Thoracic aorta (tissue), 2 donors: ENCODE measurements at regions not wholly inside any gene's neighbourhood (a gene's known extent, or its start where the extent isn't known, plus 50 kb on each side); places are given as distances from the start of the nearest gene placed in this dataset.
"Not testable (repeated sequence)": the region's sequence is repeated elsewhere in the genome, so short reads cannot be mapped to it uniquely, and the experiment has no call there.

Experiments
- ATAC-seq: fragments of 150-250 bp; one replicate; pipeline ENCODE4 v1.8.0; 2017; ENCODE audit warnings: low read depth; ENCODE audit not compliant: insufficient number of reproducible peaks, low FRiP score
- DNase-seq: peaks from one replicate; pipeline ENCODE4 v3.0.0-alpha.2; 2020; ENCODE audit warnings: low spot score
- H3K27ac ChIP-seq, 2 donors: fragments of 200-600 bp; sonication (generic); 1 replicate in 1 of 2; 2 replicates in 1 of 2; pipeline ENCODE4 v1.5.1; 2016; ENCODE audit warnings: mild to moderate bottlenecking in 2 of 2, moderate library complexity in 2 of 2
- H3K27me3 ChIP-seq: fragments of 200-600 bp; sonication (generic); replicated peaks from 2 replicates; pipeline ENCODE4 v1.6.0; 2016; ENCODE audit warnings: mild to moderate bottlenecking; ENCODE audit not compliant: insufficient read depth
- H3K36me3 ChIP-seq: fragments of 200-600 bp; sonication (generic); one replicate; pipeline ENCODE4 v1.5.1; 2016
- H3K4me1 ChIP-seq, 2 donors: fragments of 200-600 bp; sonication (generic); 1 replicate in 1 of 2; 2 replicates in 1 of 2; pipeline versions ENCODE4 v1.5.1 to v1.6.0; 2016; ENCODE audit warnings: low read depth in 2 of 2, mild to moderate bottlenecking in 1 of 2; ENCODE audit not compliant: control insufficient read depth in 1 of 2
- H3K4me3 ChIP-seq: fragments of 200-600 bp; sonication (generic); 2 replicates; pipeline ENCODE4 v1.5.1; 2016; ENCODE audit warnings: mild to moderate bottlenecking
- H3K9me3 ChIP-seq: fragments of 200-600 bp; sonication (generic); 2 replicates; pipeline ENCODE4 v1.5.1; 2016
- CTCF ChIP-seq: fragments of 200-600 bp; sonication (generic); IDR thresholded peaks from one replicate; pipeline ENCODE4 v1.5.1; 2019; ENCODE audit warnings: antibody characterized with exemption

- ATAC-seq (no peak), DNase-seq (no peak)
- no peak for TF ChIP-seq CTCF
- Histone ChIP-seq H3K27me3 (no peaks in the 10 kb centered on the region), H3K27ac (no peak overlapping the region), H3K9me3 (no peaks in the 10 kb centered on the region), H3K4me1 (no peaks in the 10 kb centered on the region), H3K4me3 (no peak overlapping the region), H3K36me3 (no peaks in the 10 kb centered on the region)
Observed at GRCh38 chr14:96718407-96718806, 78.8 kb upstream of the VRK1 start.

DNA sequence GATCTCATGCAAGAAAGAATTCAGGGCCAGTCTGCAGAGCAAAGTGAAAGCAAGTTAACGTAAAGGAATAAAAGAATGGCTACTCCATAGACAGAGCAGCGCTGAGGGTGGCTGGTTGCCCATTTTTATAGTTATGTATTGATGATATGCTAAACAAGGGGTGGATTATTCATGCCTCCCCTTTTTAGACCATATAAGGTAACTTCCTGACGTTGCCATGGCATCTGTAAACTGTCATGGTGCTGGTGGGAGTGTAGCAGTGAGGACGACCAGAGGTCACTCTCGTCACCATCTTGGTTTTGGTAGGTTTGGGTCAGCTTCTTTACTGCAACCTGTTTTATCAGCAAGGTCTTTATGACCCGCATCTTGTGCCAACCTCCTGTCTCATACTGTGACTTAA, 76.5 kb upstream of the VRK1 start:
- H3K4me3 ChIP-seq, H3K27ac ChIP-seq, ATAC-seq, H3K27me3 ChIP-seq, H3K4me1 ChIP-seq, H3K9me3 ChIP-seq, DNase-seq, H3K36me3 ChIP-seq: not testable (repeated sequence)

DNA sequence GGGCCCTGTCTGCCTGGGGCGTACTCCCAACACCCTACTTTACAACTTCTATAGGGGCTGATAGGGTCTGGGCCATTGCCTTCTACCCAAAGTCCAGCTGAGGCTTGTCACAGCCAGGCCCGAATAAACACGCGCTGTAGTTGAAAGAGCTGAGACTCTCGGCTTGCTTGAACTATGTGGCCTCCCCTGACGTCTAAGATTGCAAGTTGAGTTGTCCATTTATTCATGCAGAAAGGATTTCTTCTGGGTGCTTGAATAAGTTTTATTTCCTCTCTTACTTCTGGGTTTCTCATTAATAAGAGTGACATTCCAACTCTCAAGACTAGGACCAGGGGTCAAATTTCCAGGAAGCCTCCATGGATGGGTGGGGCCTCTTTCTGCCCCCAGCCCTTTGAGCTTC, 74.4 kb upstream of the VRK1 start:
- TF ChIP-seq CTCF, result no peak
- Histone ChIP-seq H3K27ac (no peak overlapping the region), H3K36me3 (no peaks in the 10 kb centered on the region), H3K4me1 (no peaks in the 10 kb centered on the region), H3K27me3 (no peaks in the 10 kb centered on the region), H3K9me3 (no peaks in the 10 kb centered on the region), H3K4me3 (no peak overlapping the region)
- no peak for ATAC-seq
- DNase-seq, result no peak

DNA sequence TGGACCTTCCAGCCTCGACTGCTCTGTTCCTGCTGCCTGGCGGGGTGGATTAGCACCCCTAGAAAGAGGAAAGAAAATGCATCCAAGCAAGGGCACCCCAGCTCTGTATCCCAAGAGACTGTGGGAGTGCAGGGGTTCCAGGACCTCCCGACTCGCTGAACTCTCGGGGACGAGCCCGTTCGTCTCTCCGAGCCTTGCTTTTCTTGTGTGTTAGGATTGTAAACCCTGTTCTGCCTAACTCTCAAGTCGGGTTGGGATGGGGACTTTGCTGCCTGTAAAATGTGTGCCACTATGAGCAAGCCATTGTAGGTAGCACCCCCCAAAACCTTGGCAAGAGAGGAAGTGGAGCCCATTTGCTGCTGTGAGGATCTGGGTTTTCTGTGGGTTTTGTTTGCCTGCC, 73.2 kb upstream of the VRK1 start:
- no peaks in the 10 kb centered on the region for H3K9me3 ChIP-seq
- H3K4me3 ChIP-seq, result no peak overlapping the region
- no peak overlapping the region for H3K27ac ChIP-seq
- H3K4me1 ChIP-seq, result no peaks in the 10 kb centered on the region
- no peak for DNase-seq
- no peaks in the 10 kb centered on the region for H3K27me3 ChIP-seq
- no peak for ATAC-seq
- H3K36me3 ChIP-seq, result no peaks in the 10 kb centered on the region
- no peak for TF ChIP-seq CTCF

DNA sequence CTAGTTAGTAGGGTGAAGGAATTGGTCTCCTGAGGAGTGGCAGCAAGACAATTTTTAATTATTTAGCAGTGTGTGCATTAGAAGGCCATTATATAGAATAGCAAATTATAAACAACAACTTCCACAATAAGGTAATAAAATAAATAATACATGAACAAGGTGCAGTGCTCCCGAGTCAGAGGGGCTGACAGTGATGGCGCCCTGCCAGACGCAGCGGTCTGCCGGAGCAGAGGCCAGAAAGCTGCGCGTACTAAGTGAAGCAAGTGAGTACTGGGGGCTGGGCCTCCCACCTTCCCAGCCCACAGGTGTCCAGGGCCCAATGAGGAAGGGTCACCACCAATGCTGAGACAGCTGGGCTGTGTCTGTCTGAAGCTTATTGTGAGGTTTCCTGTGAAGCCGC, 72.0 kb upstream of the VRK1 start:
- no peak for TF ChIP-seq CTCF
- H3K27me3 ChIP-seq, result no peaks in the 10 kb centered on the region
- H3K9me3 ChIP-seq, result no peaks in the 10 kb centered on the region
- no peak overlapping the region for H3K4me3 ChIP-seq
- H3K27ac ChIP-seq, result no peak overlapping the region
- H3K36me3 ChIP-seq, result no peaks in the 10 kb centered on the region
- no peak for ATAC-seq
- H3K4me1 ChIP-seq, result no peaks in the 10 kb centered on the region
- no peak for DNase-seq

DNA sequence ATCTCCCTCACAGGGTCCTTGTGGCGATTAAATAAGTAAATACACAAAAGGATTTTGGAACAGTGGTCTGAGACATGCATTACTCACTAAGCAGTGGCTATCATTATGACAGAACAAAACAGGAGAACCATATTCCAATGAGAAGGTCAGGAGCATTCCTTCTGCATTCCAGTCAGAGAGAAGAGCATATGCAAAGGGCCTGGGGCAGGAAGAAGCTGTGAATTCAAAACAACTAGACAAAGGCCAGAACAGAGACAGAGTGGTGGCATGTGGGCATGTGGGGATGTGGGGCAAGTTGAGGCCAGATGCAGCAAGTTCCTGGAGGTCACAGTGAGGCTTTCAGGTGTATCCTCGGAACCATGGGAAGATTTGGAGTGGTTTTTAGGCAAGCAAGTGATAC, 70.1 kb upstream of the VRK1 start:
- Histone ChIP-seq H3K4me1 (no peaks in the 10 kb centered on the region), H3K27me3 (no peaks in the 10 kb centered on the region), H3K27ac (no peak overlapping the region), H3K36me3 (no peaks in the 10 kb centered on the region), H3K4me3 (no peak overlapping the region), H3K9me3 (no peaks in the 10 kb centered on the region)
- ATAC-seq (no peak), DNase-seq (no peak)
- no peak for TF ChIP-seq CTCF
